RWPE1 (cell line): ENCODE measurements at regions not wholly inside any gene's neighbourhood (a gene's known extent, or its start where the extent isn't known, plus 50 kb on each side); places are given as distances from the start of the nearest gene placed in this dataset.

Experiments used
- CTCF ChIA-PET: fragments of 350-600 bp; sonication (Branson Sonifier 250); formaldehyde crosslinking; extraction: SDS; loops from one replicate; lab custom pipeline; 2021; lab: Yijun Ruan, JAX
- POLR2A ChIA-PET: fragments of 400-600 bp; formaldehyde crosslinking; extraction: SDS; loops from one replicate; lab custom pipeline; 2020; ENCODE audit warnings: antibody characterized with exemption; ENCODE audit not compliant: low non-redundant PET; lab: Yijun Ruan, JAX
- DNase-seq: peaks from one replicate; pipeline ENCODE4 v3.0.0; 2012; ENCODE audit warnings: low spot score
- H3K27ac ChIP-seq: fragments of 450-650 bp; 2 replicates; pipeline ENCODE4 v1.5.1; 2017
- TF ChIP-seq, protein P1 (sequence below): fragments of 450-650 bp; conservative IDR thresholded peaks from 2 replicates; pipeline ENCODE4 v1.5.1; 2017; ENCODE audit warnings: low read depth, mild to moderate bottlenecking

DNA sequence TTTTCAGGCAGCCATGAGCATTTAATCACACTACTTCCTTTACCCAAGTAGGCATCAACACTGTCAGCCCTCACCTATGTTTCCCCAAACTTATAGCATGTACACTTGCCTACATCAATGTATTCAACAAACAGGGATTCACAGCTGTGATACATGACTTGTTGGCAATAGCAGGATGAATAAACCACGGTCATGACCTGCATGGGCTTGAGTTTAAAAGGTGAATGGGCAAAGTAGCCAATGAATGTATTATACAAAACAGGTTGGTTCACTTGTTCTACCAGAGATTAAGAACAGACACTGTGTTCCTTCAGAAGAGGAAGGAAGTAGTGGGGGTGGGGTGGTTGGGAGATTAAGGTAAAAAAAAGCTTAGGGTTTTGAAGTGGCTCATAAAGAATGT lies 861.9 kb upstream of the SEMA6D start:
- no peak overlapping the region for H3K27ac ChIP-seq
- ChIA-PET POLR2A (no interaction called here), CTCF (interaction anchor here (0.7 kb wide), 1 partner anchor 26 kb away, joined by 3 read pairs; no protein-coding TSS in a partner anchor)
- no peak for DNase-seq
- TF ChIP-seq, protein P1, sequence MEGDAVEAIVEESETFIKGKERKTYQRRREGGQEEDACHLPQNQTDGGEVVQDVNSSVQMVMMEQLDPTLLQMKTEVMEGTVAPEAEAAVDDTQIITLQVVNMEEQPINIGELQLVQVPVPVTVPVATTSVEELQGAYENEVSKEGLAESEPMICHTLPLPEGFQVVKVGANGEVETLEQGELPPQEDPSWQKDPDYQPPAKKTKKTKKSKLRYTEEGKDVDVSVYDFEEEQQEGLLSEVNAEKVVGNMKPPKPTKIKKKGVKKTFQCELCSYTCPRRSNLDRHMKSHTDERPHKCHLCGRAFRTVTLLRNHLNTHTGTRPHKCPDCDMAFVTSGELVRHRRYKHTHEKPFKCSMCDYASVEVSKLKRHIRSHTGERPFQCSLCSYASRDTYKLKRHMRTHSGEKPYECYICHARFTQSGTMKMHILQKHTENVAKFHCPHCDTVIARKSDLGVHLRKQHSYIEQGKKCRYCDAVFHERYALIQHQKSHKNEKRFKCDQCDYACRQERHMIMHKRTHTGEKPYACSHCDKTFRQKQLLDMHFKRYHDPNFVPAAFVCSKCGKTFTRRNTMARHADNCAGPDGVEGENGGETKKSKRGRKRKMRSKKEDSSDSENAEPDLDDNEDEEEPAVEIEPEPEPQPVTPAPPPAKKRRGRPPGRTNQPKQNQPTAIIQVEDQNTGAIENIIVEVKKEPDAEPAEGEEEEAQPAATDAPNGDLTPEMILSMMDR = no peak

DNA sequence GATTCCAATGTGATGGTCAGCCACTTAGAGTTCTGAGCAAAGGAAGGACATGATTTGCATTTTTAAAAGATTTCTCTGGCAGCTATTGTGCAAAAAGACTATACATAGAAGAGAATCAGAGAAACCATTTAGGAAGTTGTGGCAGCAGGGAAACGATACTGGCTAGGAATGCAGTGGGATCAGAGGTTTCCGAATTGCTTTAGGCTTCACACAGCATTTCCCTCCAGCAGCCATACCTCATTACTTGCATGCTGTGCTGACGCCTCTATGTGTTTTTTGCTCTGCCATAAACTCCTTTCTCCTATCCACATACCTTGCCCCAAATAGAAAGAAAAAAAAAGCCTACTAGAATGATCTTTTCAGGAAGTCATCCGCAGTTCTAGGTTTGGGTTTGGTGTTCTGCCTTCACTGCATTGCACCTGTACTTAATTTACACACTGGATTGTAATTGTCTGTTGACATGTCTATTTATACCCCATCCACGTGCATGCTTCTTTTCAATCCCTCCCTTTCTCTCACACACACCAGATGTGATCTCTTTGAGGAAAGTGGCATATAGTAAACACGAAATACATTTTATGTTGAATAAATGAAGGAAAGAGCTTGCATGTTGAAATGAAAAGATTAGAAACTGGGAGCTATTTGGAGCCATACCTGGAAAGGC lies 860.3 kb upstream of the SEMA6D start:
- TF ChIP-seq, protein P1 = no peak
- H3K27ac ChIP-seq = no peak overlapping the region
- POLR2A ChIA-PET = no interaction called here
- CTCF ChIA-PET = no interaction called here
- no peak for DNase-seq

DNA sequence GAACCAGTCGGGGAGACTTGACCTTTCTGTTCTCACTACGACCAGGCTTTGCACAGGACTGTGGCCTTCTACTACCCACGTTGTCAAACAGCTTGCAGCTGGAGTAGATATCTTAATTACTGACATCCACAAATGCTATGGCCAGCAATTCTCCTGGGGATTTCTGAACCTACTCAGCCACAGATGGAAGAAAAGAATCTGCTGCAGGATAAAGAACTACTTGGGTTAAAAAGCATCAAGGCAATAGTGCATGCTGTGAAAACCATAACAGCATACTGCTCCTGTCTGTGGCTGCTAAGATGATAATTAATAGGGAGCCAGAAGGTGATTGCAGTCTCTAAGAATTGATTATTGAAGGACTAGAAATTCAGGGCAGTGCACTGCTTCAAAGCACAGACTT lies 859.2 kb upstream of the SEMA6D start:
- TF ChIP-seq, protein P1 = no peak
- no peak overlapping the region for H3K27ac ChIP-seq
- ChIA-PET CTCF (no interaction called here), POLR2A (no interaction called here)
- no peak for DNase-seq

DNA sequence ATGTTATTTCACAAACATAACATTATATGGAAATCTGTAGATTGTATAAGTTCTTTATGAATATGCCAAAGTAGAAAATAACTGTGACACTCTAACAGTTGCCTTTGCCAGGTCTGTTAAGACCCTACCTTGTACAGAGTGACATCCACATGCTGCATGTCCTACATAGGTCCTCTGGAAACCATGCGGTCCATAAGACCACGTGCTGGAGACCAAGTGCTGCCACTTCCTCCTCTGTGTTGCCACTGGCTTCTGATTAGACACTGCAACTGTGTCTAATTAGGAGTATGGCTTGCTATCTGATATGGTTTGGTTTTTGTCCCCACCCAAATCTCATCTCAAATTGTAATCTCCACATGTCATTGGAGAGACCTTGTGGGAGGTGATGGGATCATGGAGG lies 855.5 kb upstream of the SEMA6D start:
- no peak overlapping the region for H3K27ac ChIP-seq
- DNase-seq = no peak
- ChIA-PET CTCF (no interaction called here), POLR2A (no interaction called here)
- TF ChIP-seq, protein P1 = no peak

DNA sequence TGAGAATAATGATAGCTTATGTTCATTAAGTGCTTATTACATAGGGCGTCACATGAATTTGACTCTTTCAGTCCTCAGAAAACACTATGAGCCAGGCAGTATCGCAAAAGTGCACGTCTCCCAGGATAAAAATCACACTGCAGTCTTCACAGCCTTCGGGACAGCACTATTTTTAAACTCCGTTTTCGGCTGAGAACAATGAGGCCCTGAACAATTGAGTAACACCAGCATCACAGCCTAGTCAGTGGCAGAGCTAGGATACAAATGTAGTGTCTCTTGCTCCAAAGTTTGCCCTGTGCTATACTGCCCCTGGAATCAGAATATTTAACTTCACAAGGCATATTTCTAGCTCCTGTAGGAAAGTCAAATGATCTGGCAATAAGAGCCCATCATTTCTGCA lies 852.1 kb upstream of the SEMA6D start:
- DNase-seq = no peak
- H3K27ac ChIP-seq = no peak overlapping the region
- ChIA-PET CTCF (no interaction called here), POLR2A (no interaction called here)
- TF ChIP-seq, protein P1 = no peak

DNA sequence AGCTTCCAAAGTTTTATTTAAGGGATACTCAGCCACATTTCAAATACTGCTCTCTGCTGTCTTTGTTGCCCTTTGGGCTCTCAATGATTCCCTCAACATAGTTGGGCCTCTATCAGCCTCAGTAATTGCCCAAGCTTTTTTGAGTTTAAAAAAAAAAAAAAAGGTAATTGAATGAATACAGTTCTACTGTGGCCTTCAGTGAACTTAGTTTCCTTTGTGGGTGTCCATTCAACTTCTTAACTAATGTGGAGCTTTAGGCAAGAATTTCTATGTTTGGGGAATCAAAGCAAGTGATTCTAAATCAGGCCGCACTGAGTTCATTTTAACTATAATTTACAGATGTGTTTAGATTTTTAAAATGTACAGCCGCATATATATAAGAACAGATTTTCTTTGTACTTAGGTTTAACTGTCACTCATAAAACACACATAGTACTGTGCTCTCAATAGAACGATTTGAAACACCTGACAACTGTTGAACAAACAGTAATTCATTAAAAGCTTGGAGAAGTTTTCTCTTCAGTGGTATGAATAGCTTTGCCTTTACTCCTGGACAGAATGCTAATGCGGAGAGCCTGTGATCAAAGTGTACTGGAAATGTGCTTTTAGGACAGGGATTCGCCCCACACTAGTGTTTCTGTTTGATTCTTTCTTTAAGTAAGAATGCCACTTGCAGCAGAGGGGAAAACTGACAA lies 844.9 kb upstream of the SEMA6D start:
- DNase-seq = no peak
- POLR2A ChIA-PET = no interaction called here
- CTCF ChIA-PET = no interaction called here
- TF ChIP-seq, protein P1 = no peak
- H3K27ac ChIP-seq = no peak overlapping the region
